Breast epithelium (tissue), 3 donors: ENCODE measurements at regions not wholly inside any gene's neighbourhood (a gene's known extent, or its start where the extent isn't known, plus 50 kb on each side); places are given as distances from the start of the nearest gene placed in this dataset.

ENCODE experiments used
- CTCF ChIP-seq, 3 donors: fragments of 450-650 bp; IDR thresholded peaks; one replicate each; pipeline ENCODE4 v1.5.1; 2016 to 2017; ENCODE audit warnings: antibody characterized with exemption in 3 of 3, mild to moderate bottlenecking in 3 of 3, moderate library complexity in 3 of 3
- POLR2A ChIP-seq: fragments of 450-650 bp; IDR thresholded peaks from one replicate; pipeline ENCODE4 v1.6.1; 2016; ENCODE audit warnings: antibody characterized with exemption, mild to moderate bottlenecking, moderate library complexity
- POLR2AphosphoS5 ChIP-seq, 3 donors: sonication (generic); formaldehyde crosslinking; IDR thresholded peaks; one replicate each; pipeline ENCODE4 v1.6.1; 2017; ENCODE audit warnings: antibody characterized with exemption in 3 of 3

- TF ChIP-seq CTCF (IDR thresholded peaks at IDR 0.05) (no peak), POLR2A (no peak), POLR2AphosphoS5 (IDR thresholded peaks at IDR 0.05) (no peak)
Observed at GRCh38 chr3:72022027-72022426, 237.1 kb upstream of the PROK2 start.
